ENCODE measurements at regions not wholly inside any gene's neighbourhood (a gene's known extent, or its start where the extent isn't known, plus 50 kb on each side); places are given as distances from the start of the nearest gene placed in this dataset.

- TF ChIP-seq CTCF (IDR thresholded peaks at IDR 0.05) (no peak), EP300 (IDR thresholded peaks at IDR 0.05) (no peak), POLR2A (IDR thresholded peaks at IDR 0.05) (no peak)
Measured at GRCh38 chr1:224014330-224014649, 99.6 kb upstream of the FBXO28 start.

Measured in tibial nerve (tissue), 4 donors.